IMR-90 (cell line): ENCODE measurements at regions not wholly inside any gene's neighbourhood (a gene's known extent, or its start where the extent isn't known, plus 50 kb on each side); places are given as distances from the start of the nearest gene placed in this dataset.

Experiments used
- ATAC-seq: fragments of 200-7000 bp; cut with Tn5 transposase; 2 replicates; pipeline ENCODE4 v1.9.1; 2020; ENCODE audit warnings: low read depth, mild to moderate bottlenecking, moderate library complexity
- BruUV-seq: library from RNA; stranded (reverse); fragments of 400-500 nt; replicated peaks from 2 replicates; lab custom pipeline; 2021; lab: Mats Ljungman, UMichigan
- CTCF ChIA-PET: fragments of 300-600 bp; formaldehyde crosslinking; extraction: SDS; loops from one replicate; lab custom pipeline; 2021; ENCODE audit warnings: antibody characterized with exemption; lab: Yijun Ruan, JAX
- POLR2A ChIA-PET: fragments of 300-600 bp; sonication (Branson Sonifier 250); formaldehyde crosslinking; loops from one replicate; lab custom pipeline; 2022; ENCODE audit warnings: antibody characterized with exemption; ENCODE audit not compliant: unreplicated experiment; lab: Charles Lee
- DNase-seq: peaks from one replicate; pipeline ENCODE4 v3.0.0; 2013
- H2AFZ ChIP-seq: replicated peaks from 2 replicates; pipeline ENCODE3; 2013; ENCODE audit warnings: low read length, mild to moderate bottlenecking; ENCODE audit not compliant: poor library complexity
- H2AK5ac ChIP-seq: 2 replicates; pipeline ENCODE4 v1.6.1; 2013; ENCODE audit warnings: low read depth, low read length, inconsistent platforms
- H2AK9ac ChIP-seq: replicated peaks from 2 replicates; pipeline ENCODE3; 2013; ENCODE audit warnings: mild to moderate bottlenecking, low read depth, low read length, moderate library complexity; ENCODE audit not compliant: poor library complexity
- H2BK120ac ChIP-seq: 2 replicates; pipeline ENCODE4 v1.6.1; 2013; ENCODE audit warnings: low read depth, low read length, inconsistent platforms
- H2BK15ac ChIP-seq: 3 replicates; pipeline ENCODE4 v1.6.1; 2013; ENCODE audit warnings: low read depth, low read length, inconsistent platforms
- H2BK20ac ChIP-seq: 2 replicates; pipeline ENCODE4 v1.6.1; 2013; ENCODE audit warnings: low read depth, mild to moderate bottlenecking, inconsistent platforms, low read length, moderate library complexity
- H2BK5ac ChIP-seq: 2 replicates; pipeline ENCODE4 v1.6.1; 2013; ENCODE audit warnings: mild to moderate bottlenecking, low read depth, low read length, inconsistent platforms; ENCODE audit not compliant: poor library complexity, severe bottlenecking
- H3K14ac ChIP-seq: replicated peaks from 2 replicates; pipeline ENCODE4 v1.6.1; 2013; ENCODE audit warnings: low read depth, low read length, inconsistent platforms
- H3K18ac ChIP-seq: 2 replicates; pipeline ENCODE4 v1.6.1; 2013; ENCODE audit warnings: low read depth, low read length, control low read depth
- H3K23ac ChIP-seq: 2 replicates; pipeline ENCODE4 v1.6.1; 2013; ENCODE audit warnings: low read depth, low read length, inconsistent platforms
- H3K27ac ChIP-seq: 2 replicates; pipeline ENCODE4 v1.5.1; 2013; ENCODE audit warnings: mild to moderate bottlenecking, control low read depth, low read length; ENCODE audit not compliant: insufficient read depth
- H3K27me3 ChIP-seq: 2 replicates; pipeline ENCODE4 v1.6.1; 2013; ENCODE audit warnings: low read length; ENCODE audit not compliant: control insufficient read depth, insufficient read depth
- H3K36me3 ChIP-seq: 2 replicates; pipeline ENCODE4 v1.6.1; 2013; ENCODE audit warnings: low read length, mixed read lengths; ENCODE audit not compliant: control insufficient read depth, insufficient read depth
- H3K4ac ChIP-seq: 2 replicates; pipeline ENCODE4 v1.6.1; 2013; ENCODE audit warnings: low read depth, low read length, inconsistent platforms
- H3K4me1 ChIP-seq: 2 replicates; pipeline ENCODE4 v1.6.1; 2013; ENCODE audit warnings: low read length, mixed read lengths; ENCODE audit not compliant: control insufficient read depth, insufficient read depth
- H3K4me2 ChIP-seq: 2 replicates; pipeline ENCODE4 v1.6.1; 2013; ENCODE audit warnings: low read depth, mild to moderate bottlenecking, control low read depth, low read length, moderate library complexity
- H3K4me3 ChIP-seq: 2 replicates; pipeline ENCODE4 v1.5.1; 2013; ENCODE audit warnings: low read depth, mild to moderate bottlenecking, control low read depth, low read length, moderate library complexity; ENCODE audit not compliant: insufficient read depth
- H3K56ac ChIP-seq: 2 replicates; pipeline ENCODE4 v1.6.1; 2013; ENCODE audit warnings: low read length, inconsistent platforms; ENCODE audit not compliant: insufficient read depth; ENCODE audit errors: extremely low read depth
- H3K79me1 ChIP-seq, 2 experiments: 2 replicates each; pipeline ENCODE4 v1.6.1; 2013; ENCODE audit warnings: low read length in 2 of 2, inconsistent platforms in 1 of 2, low read depth in 1 of 2
- H3K9ac ChIP-seq: 2 replicates; pipeline ENCODE4 v1.6.1; 2013; ENCODE audit warnings: low read depth, low read length, control low read depth
- H3K9me1 ChIP-seq: 2 replicates; pipeline ENCODE4 v1.6.1; 2013; ENCODE audit warnings: low read length, inconsistent platforms; ENCODE audit not compliant: insufficient read depth
- H3K9me3 ChIP-seq: 2 replicates; pipeline ENCODE4 v1.6.1; 2013; ENCODE audit warnings: low read length; ENCODE audit not compliant: control insufficient read depth, insufficient read depth
- H4K20me1 ChIP-seq: 2 replicates; pipeline ENCODE4 v1.6.1; 2013; ENCODE audit warnings: low read length, inconsistent platforms; ENCODE audit not compliant: insufficient read depth
- H4K5ac ChIP-seq: 2 replicates; pipeline ENCODE4 v1.6.1; 2013; ENCODE audit warnings: mild to moderate bottlenecking, low read depth, low read length, control low read depth
- H4K8ac ChIP-seq, 2 experiments: 2 replicates each; pipeline ENCODE4 v1.6.1; 2013; ENCODE audit warnings: low read depth in 2 of 2, low read length in 2 of 2, control low read depth in 1 of 2, inconsistent platforms in 1 of 2
- H4K91ac ChIP-seq: 2 replicates; pipeline ENCODE4 v1.6.1; 2013; ENCODE audit warnings: low read depth, low read length, inconsistent platforms; ENCODE audit not compliant: insufficient read depth
- BHLHE40 ChIP-seq: fragments of 150-350 bp; IDR thresholded peaks from 2 replicates; pipeline ENCODE4 v1.6.1; 2016; ENCODE audit warnings: mild to moderate bottlenecking, low read depth, low read length
- CEBPB ChIP-seq: IDR thresholded peaks from 2 replicates; pipeline ENCODE4 v1.6.1; 2012; ENCODE audit warnings: low read depth, low read length, improper control_type of control experiment
- CHD1 ChIP-seq: IDR thresholded peaks from 2 replicates; pipeline ENCODE4 v1.6.1; 2012; ENCODE audit warnings: low read depth, low read length, improper control_type of control experiment
- CTCF ChIP-seq: conservative IDR thresholded peaks from 2 replicates; pipeline ENCODE4 v1.5.1; 2012; ENCODE audit warnings: mild to moderate bottlenecking, low read depth, low read length, improper control_type of control experiment
- ELK1 ChIP-seq: fragments of 150-350 bp; IDR thresholded peaks from 2 replicates; pipeline ENCODE4 v1.6.1; 2016; ENCODE audit warnings: low read depth, mild to moderate bottlenecking, low read length, moderate library complexity, borderline replicate concordance
- FOS ChIP-seq: fragments of 150-350 bp; IDR thresholded peaks from 2 replicates; pipeline ENCODE4 v1.6.1; 2016; ENCODE audit warnings: low read depth, low read length
- MAFK ChIP-seq: IDR thresholded peaks from 2 replicates; pipeline ENCODE4 v1.6.1; 2012; ENCODE audit warnings: low read depth, low read length, improper control_type of control experiment
- MAZ ChIP-seq: IDR thresholded peaks from 2 replicates; pipeline ENCODE4 v1.6.1; 2012; ENCODE audit warnings: low read depth, mild to moderate bottlenecking, low read length, improper control_type of control experiment, moderate library complexity, borderline replicate concordance
- MXI1 ChIP-seq: IDR thresholded peaks from 2 replicates; pipeline ENCODE4 v1.6.1; 2012; ENCODE audit warnings: low read depth, mild to moderate bottlenecking, low read length, moderate library complexity, borderline replicate concordance
- NFE2L2 ChIP-seq: fragments of 150-350 bp; IDR thresholded peaks from 2 replicates; pipeline ENCODE4 v1.6.1; 2016; ENCODE audit warnings: low read depth, mild to moderate bottlenecking, low read length
- POLR2A ChIP-seq: IDR thresholded peaks from 2 replicates; pipeline ENCODE4 v1.6.1; 2012; ENCODE audit warnings: mild to moderate bottlenecking, low read depth, low read length
- RAD21 ChIP-seq: IDR thresholded peaks from 2 replicates; pipeline ENCODE4 v1.6.1; 2012; ENCODE audit warnings: low read length, improper control_type of control experiment
- RCOR1 ChIP-seq: IDR thresholded peaks from 2 replicates; pipeline ENCODE4 v1.6.1; 2012; ENCODE audit warnings: mild to moderate bottlenecking, low read length, improper control_type of control experiment; ENCODE audit not compliant: insufficient replicate concordance
- RFX5 ChIP-seq: IDR thresholded peaks from 2 replicates; pipeline ENCODE4 v1.8.0; 2012; ENCODE audit warnings: low read depth, mild to moderate bottlenecking, low read length, moderate library complexity
- SMC3 ChIP-seq: fragments of 150-350 bp; IDR thresholded peaks from 2 replicates; pipeline ENCODE4 v1.6.1; 2016; ENCODE audit warnings: low read depth, mild to moderate bottlenecking, antibody characterized with exemption, low read length, moderate library complexity
- USF2 ChIP-seq: fragments of 150-350 bp; IDR thresholded peaks from 2 replicates; pipeline ENCODE4 v1.6.1; 2017; ENCODE audit warnings: mild to moderate bottlenecking, antibody characterized with exemption, low read length, low read depth
- WGBS, 2 experiments: methylation state at CpG; one replicate each; pipeline versions ENCODE4 v1.1.5 to v1.1.7; 2013; ENCODE audit warnings: missing lambda C conversion rate in 2 of 2; ENCODE audit not compliant: insufficient read length in 1 of 2; ENCODE audit errors: extremely low coverage in 2 of 2; 5-methylcytosine and 5-hydroxymethylcytosine counted together
- dilution Hi-C: fragments of 300-500 bp; cut with HindIII; formaldehyde crosslinking; loops from one replicate; pipeline ENCODE4 v1.14.3; 2018; ENCODE audit warnings: low sequenced_read_pairs; ENCODE audit not compliant: unreplicated experiment
- in situ Hi-C: fragments of 300-500 bp; cut with MboI; formaldehyde crosslinking; loops from 3 replicates; pipeline ENCODE4 v1.14.3; 2019; ENCODE audit warnings: low sequenced_read_pairs, inconsistent platforms, mixed read lengths
- intact Hi-C: fragments of 100-400 bp; cut with micrococcal nuclease; formaldehyde crosslinking; loops from 2 replicates; pipeline ENCODE4 v1.10.0; 2022

- no peaks in the 10 kb centered on the region for H3K79me1 ChIP-seq
- no peak overlapping the region for H3K4me3 ChIP-seq
- no peak overlapping the region for H2BK120ac ChIP-seq
- POLR2A ChIA-PET: no interaction called here
- CTCF ChIA-PET: no interaction called here
- no peak overlapping the region for H4K5ac ChIP-seq
- no peaks in the 10 kb centered on the region for H3K9me3 ChIP-seq
- H3K4ac ChIP-seq: no peak overlapping the region
- no peak overlapping the region for H3K4me2 ChIP-seq
- BruUV-seq: no TSS peak
- no peaks in the 10 kb centered on the region for H3K4me1 ChIP-seq
- no peaks in the 10 kb centered on the region for H4K20me1 ChIP-seq
- H3K23ac ChIP-seq: no peak overlapping the region
- H2AFZ ChIP-seq: no peak overlapping the region
- dilution Hi-C loops: no loop called here
- H3K9me1 ChIP-seq: no peaks in the 10 kb centered on the region
- no peak for TF ChIP-seq FOS
- no peak for TF ChIP-seq MAZ
- TF ChIP-seq CHD1: no peak
- no peak for TF ChIP-seq RAD21
- no peak for TF ChIP-seq POLR2A
- no peak for TF ChIP-seq CEBPB
- TF ChIP-seq CTCF: no peak
- no peak for TF ChIP-seq NFE2L2
- no peak for TF ChIP-seq USF2
- TF ChIP-seq MXI1: no peak
- TF ChIP-seq BHLHE40: no peak
- TF ChIP-seq SMC3: no peak
- TF ChIP-seq RFX5: no peak
- no peak for TF ChIP-seq MAFK
- TF ChIP-seq ELK1: no peak
- no peak for TF ChIP-seq RCOR1
- no peaks in the 10 kb centered on the region for H3K27me3 ChIP-seq
- no peak overlapping the region for H3K27ac ChIP-seq
- no peak overlapping the region for H2AK9ac ChIP-seq
- DNase-seq (no peak), ATAC-seq (no peak)
- no CpG with 5 or more reads among the region's 4 CpGs for WGBS, 2 experiments
- no peak overlapping the region for H3K14ac ChIP-seq
- H3K9ac ChIP-seq: no peak overlapping the region
- no peak overlapping the region for H3K56ac ChIP-seq
- H2BK20ac ChIP-seq: no peak overlapping the region
- H2BK15ac ChIP-seq: no peak overlapping the region
- H3K18ac ChIP-seq: no peak overlapping the region
- in situ Hi-C loops: no loop called here
- intact Hi-C loops: no loop called here
- no peak overlapping the region for H2BK5ac ChIP-seq
- no peak overlapping the region for H4K8ac ChIP-seq
- H2AK5ac ChIP-seq: no peak overlapping the region
- H3K36me3 ChIP-seq: no peaks in the 10 kb centered on the region
- no peak overlapping the region for H4K91ac ChIP-seq
Measured at GRCh38 chr7:25279705-25280104, 51.4 kb upstream of the NPVF start.
